H9 (cell line): ENCODE measurements at regions not wholly inside any gene's neighbourhood (a gene's known extent, or its start where the extent isn't known, plus 50 kb on each side); places are given as distances from the start of the nearest gene placed in this dataset.

ENCODE experiments used
- DNase-seq: peaks from one replicate; pipeline ENCODE4 v3.0.0-alpha.2; 2017
- H2AFZ ChIP-seq: one replicate; pipeline ENCODE4 v1.6.1; 2013; ENCODE audit warnings: mild to moderate bottlenecking, low read length, control low read depth, moderate library complexity
- H2AK5ac ChIP-seq: 2 replicates; pipeline ENCODE4 v1.6.1; 2013; ENCODE audit warnings: low read length, control low read depth, mixed read lengths; ENCODE audit not compliant: insufficient read length
- H2BK120ac ChIP-seq: one replicate; pipeline ENCODE4 v1.6.1; 2013; ENCODE audit warnings: low read depth, mild to moderate bottlenecking, low read length, control low read depth, inconsistent platforms; ENCODE audit not compliant: poor library complexity, severe bottlenecking
- H2BK12ac ChIP-seq: 2 replicates; pipeline ENCODE4 v1.6.1; 2013; ENCODE audit warnings: low read length, control low read depth, mixed read lengths, low read depth; ENCODE audit not compliant: insufficient read length
- H2BK15ac ChIP-seq: 2 replicates; pipeline ENCODE4 v1.6.1; 2013; ENCODE audit warnings: low read depth, low read length, control low read depth
- H2BK20ac ChIP-seq: one replicate; pipeline ENCODE4 v1.6.1; 2013; ENCODE audit warnings: low read depth, mild to moderate bottlenecking, low read length, control low read depth, inconsistent platforms; ENCODE audit not compliant: poor library complexity, severe bottlenecking
- H2BK5ac ChIP-seq: 2 replicates; pipeline ENCODE4 v1.6.1; 2013; ENCODE audit warnings: low read length, control low read depth, mixed read lengths; ENCODE audit not compliant: insufficient read length
- H3K14ac ChIP-seq: 2 replicates; pipeline ENCODE4 v1.6.1; 2013; ENCODE audit warnings: low read length, control low read depth; ENCODE audit not compliant: insufficient read depth
- H3K18ac ChIP-seq: 2 replicates; pipeline ENCODE4 v1.6.1; 2013; ENCODE audit warnings: low read depth, mild to moderate bottlenecking, mixed read lengths, low read length, control low read depth; ENCODE audit not compliant: insufficient read length
- H3K23ac ChIP-seq: 2 replicates; pipeline ENCODE4 v1.6.1; 2013; ENCODE audit warnings: low read length, control low read depth, mixed read lengths, low read depth; ENCODE audit not compliant: insufficient read length
- H3K23me2 ChIP-seq: 2 replicates; pipeline ENCODE4 v1.6.1; 2013; ENCODE audit warnings: low read depth, mild to moderate bottlenecking, mixed read lengths, low read length, control low read depth; ENCODE audit not compliant: insufficient read length, poor library complexity, severe bottlenecking
- H3K27ac ChIP-seq: 2 replicates; pipeline ENCODE4 v1.5.1; 2013; ENCODE audit warnings: low read length, control low read depth, mixed read lengths, low read depth; ENCODE audit not compliant: insufficient read length
- H3K27me3 ChIP-seq: 2 replicates; pipeline ENCODE4 v1.6.1; 2013; ENCODE audit warnings: low read length, control low read depth, inconsistent platforms; ENCODE audit not compliant: insufficient read depth
- H3K4ac ChIP-seq: 2 replicates; pipeline ENCODE4 v1.6.1; 2013; ENCODE audit warnings: low read depth, mild to moderate bottlenecking, control low read depth, inconsistent platforms, low read length, moderate library complexity
- H3K4me1 ChIP-seq: 2 replicates; pipeline ENCODE4 v1.6.1; 2013; ENCODE audit warnings: low read length, control low read depth, inconsistent platforms; ENCODE audit not compliant: insufficient read depth
- H3K4me2 ChIP-seq: 2 replicates; pipeline ENCODE4 v1.6.1; 2013; ENCODE audit warnings: low read length, control low read depth, mixed read lengths; ENCODE audit not compliant: insufficient read length, insufficient read depth
- H3K56ac ChIP-seq: 2 replicates; pipeline ENCODE4 v1.6.1; 2013; ENCODE audit warnings: low read depth, mild to moderate bottlenecking, mixed read lengths, low read length, control low read depth; ENCODE audit not compliant: insufficient read length
- H3K79me1 ChIP-seq: 2 replicates; pipeline ENCODE4 v1.6.1; 2013; ENCODE audit warnings: low read depth, mild to moderate bottlenecking, moderate library complexity, low read length, control low read depth, inconsistent platforms; ENCODE audit not compliant: insufficient read depth, poor library complexity, severe bottlenecking
- H3K79me2 ChIP-seq: 2 replicates; pipeline ENCODE4 v1.6.1; 2013; ENCODE audit warnings: low read length, control low read depth, inconsistent platforms; ENCODE audit not compliant: insufficient read depth
- H3K9ac ChIP-seq: 2 replicates; pipeline ENCODE4 v1.6.1; 2013; ENCODE audit warnings: low read length, control low read depth, mixed read lengths; ENCODE audit not compliant: insufficient read length; ENCODE audit errors: extremely low read depth
- H3K9me3 ChIP-seq: one replicate; pipeline ENCODE4 v1.6.1; 2013; ENCODE audit warnings: low read depth, low read length, inconsistent platforms; ENCODE audit not compliant: control insufficient read depth
- H3T11ph ChIP-seq: one replicate; pipeline ENCODE4 v1.6.1; 2013; ENCODE audit warnings: mild to moderate bottlenecking, low read length, control low read depth, inconsistent platforms
- H4K20me1 ChIP-seq: one replicate; pipeline ENCODE4 v1.6.1; 2013; ENCODE audit not compliant: control insufficient read depth, insufficient read length, insufficient read depth
- H4K5ac ChIP-seq: 2 replicates; pipeline ENCODE4 v1.6.1; 2013; ENCODE audit warnings: low read depth, mild to moderate bottlenecking, mixed read lengths, low read length, control low read depth; ENCODE audit not compliant: insufficient read length
- H4K8ac ChIP-seq: replicated peaks from 2 replicates; pipeline ENCODE4 v1.6.1; 2013; ENCODE audit warnings: low read length, control low read depth, mixed read lengths, low read depth; ENCODE audit not compliant: insufficient read length
- H4K91ac ChIP-seq: 2 replicates; pipeline ENCODE4 v1.6.1; 2013; ENCODE audit warnings: low read depth, mild to moderate bottlenecking, moderate library complexity, mixed read lengths, low read length, control low read depth; ENCODE audit not compliant: insufficient read length
- H3K27ac Mint-ChIP-seq, 3 experiments: 2 replicates in 2 of 3; 3 replicates in 1 of 3; pipeline ENCODE4 v1.8.0; 2020 to 2021; ENCODE audit warnings: mixed read lengths in 3 of 3, mild to moderate bottlenecking in 1 of 3, moderate library complexity in 1 of 3
- H3K27me3 Mint-ChIP-seq: 2 replicates; pipeline ENCODE4 v1.8.0; 2021; ENCODE audit warnings: low read depth, mild to moderate bottlenecking, moderate library complexity, mixed read lengths
- H3K36me3 Mint-ChIP-seq, 3 experiments: 2 replicates in 2 of 3; 3 replicates in 1 of 3; pipeline ENCODE4 v1.8.0; 2020 to 2021; ENCODE audit warnings: low read depth in 3 of 3, mixed read lengths in 3 of 3; ENCODE audit not compliant: insufficient read depth in 1 of 3
- H3K4me1 Mint-ChIP-seq, 2 experiments: 2 replicates each; pipeline ENCODE4 v1.8.0; 2020; ENCODE audit warnings: mixed read lengths in 2 of 2
- H3K4me3 Mint-ChIP-seq, 2 experiments: 2 replicates in 1 of 2; 3 replicates in 1 of 2; pipeline ENCODE4 v1.8.0; 2020 to 2021; ENCODE audit warnings: mild to moderate bottlenecking in 2 of 2, mixed read lengths in 2 of 2, moderate library complexity in 1 of 2
- H3K9me3 Mint-ChIP-seq, 2 experiments: 2 replicates in 1 of 2; 3 replicates in 1 of 2; pipeline ENCODE4 v1.8.0; 2020; ENCODE audit warnings: mild to moderate bottlenecking in 2 of 2, mixed read lengths in 2 of 2, moderate library complexity in 1 of 2
- CTCF ChIP-seq: fragments of 200-600 bp; sonication (generic); conservative IDR thresholded peaks from 3 replicates; pipeline ENCODE4 v1.8.0; 2021; ENCODE audit warnings: antibody characterized with exemption, mild to moderate bottlenecking
- WGBS: extraction: QIAGEN DNeasy Blood & Tissue Kit; methylation state at CpG from one replicate; pipeline ENCODE4 v1.1.7; 2013; ENCODE audit warnings: missing lambda C conversion rate, low lambda C conversion rate, mixed read lengths; ENCODE audit not compliant: insufficient read length; ENCODE audit errors: extremely low coverage; 5-methylcytosine and 5-hydroxymethylcytosine counted together

GRCh38 chr4:67130411-67130810 is 414.9 kb downstream of the CENPC start:
- Histone ChIP-seq H4K20me1 (no peaks in the 10 kb centered on the region), H3K56ac (no peak overlapping the region), H2BK12ac (no peak overlapping the region), H3T11ph (no peak overlapping the region), H3K4me2 (no peak overlapping the region), H2BK20ac (no peak overlapping the region), H3K23ac (no peak overlapping the region), H3K27me3 (no peaks in the 10 kb centered on the region), H3K9ac (no peak overlapping the region), H4K8ac (no peak overlapping the region), H2AK5ac (no peak overlapping the region), H3K23me2 (no peaks in the 10 kb centered on the region), H2AFZ (no peak overlapping the region), H3K14ac (no peak overlapping the region), H3K9me3 (no peaks in the 10 kb centered on the region), H2BK5ac (no peak overlapping the region), H3K4me1 (no peaks in the 10 kb centered on the region), H3K27ac (no peak overlapping the region), H2BK15ac (no peak overlapping the region), H4K5ac (no peak overlapping the region), H3K79me1 (no peaks in the 10 kb centered on the region), H3K4ac (no peak overlapping the region), H3K79me2 (no peaks in the 10 kb centered on the region), H3K18ac (no peak overlapping the region), H4K91ac (no peak overlapping the region), H2BK120ac (no peak overlapping the region)
- no peak for DNase-seq
- no CpG with 5 or more reads among the region's 1 CpG for WGBS
- no peak overlapping the region for H3K4me3 Mint-ChIP-seq
- H3K27me3 Mint-ChIP-seq, result no peaks in the 10 kb centered on the region
- H3K27ac Mint-ChIP-seq, result no peak overlapping the region
- no peaks in the 10 kb centered on the region for H3K36me3 Mint-ChIP-seq
- no peak for TF ChIP-seq CTCF
- H3K9me3 Mint-ChIP-seq, result no peaks in the 10 kb centered on the region; a peak in 1 of 5 replicates
- H3K4me1 Mint-ChIP-seq, result 0 out of 4 replicates have a peak, but pooled peaks cover 0 to 1% of the 10 kb centered on the region in 2 experiments
